COR-L47 (cell line): ENCODE measurements at regions not wholly inside any gene's neighbourhood (a gene's known extent, or its start where the extent isn't known, plus 50 kb on each side); places are given as distances from the start of the nearest gene placed in this dataset.
"Not testable (repeated sequence)": the region's sequence is repeated elsewhere in the genome, so short reads cannot be mapped to it uniquely, and the experiment has no call there.

ENCODE experiments used
- DNase-seq: peaks from one replicate; lab custom pipeline; 2025; lab: John Stamatoyannopoulos, UW

DNA sequence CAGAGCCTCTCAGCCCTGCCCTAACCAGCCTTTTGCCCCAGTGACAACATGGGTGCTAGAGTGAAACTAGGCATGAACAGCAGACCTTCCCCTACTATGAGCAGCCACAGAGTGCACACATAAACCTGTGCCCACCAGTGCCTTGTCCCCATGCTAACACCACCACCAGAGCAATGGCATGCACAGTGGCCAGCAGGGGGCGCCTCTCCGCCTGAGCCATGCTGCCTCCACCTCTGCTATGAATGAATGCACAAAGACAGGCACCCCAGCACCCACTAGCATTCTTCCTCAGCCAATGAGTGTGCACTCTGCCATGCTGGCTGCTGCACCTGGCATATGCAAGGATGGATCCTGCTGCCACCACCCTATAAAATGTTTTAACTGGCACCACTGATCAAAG lies 286.9 kb upstream of the FGF16 start:
- DNase-seq: no peak

DNA sequence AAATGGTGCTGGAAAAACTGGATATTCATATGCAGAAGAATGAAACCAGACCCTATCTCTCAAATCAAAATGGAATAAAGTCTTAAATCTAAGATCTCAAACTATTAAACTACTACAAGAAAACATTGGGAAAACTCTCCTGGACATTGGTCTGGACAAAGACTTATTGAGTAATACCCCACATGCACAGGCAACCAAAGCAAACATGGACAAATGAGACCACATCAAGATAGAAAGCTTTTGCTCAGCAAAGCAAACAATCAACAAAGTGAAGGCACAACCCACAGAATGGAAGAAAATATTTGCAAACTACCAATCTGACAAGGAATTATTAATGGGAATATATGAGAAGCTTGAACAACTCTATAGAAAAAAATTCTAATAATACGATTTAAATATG lies 284.4 kb upstream of the FGF16 start:
- no peak for DNase-seq

DNA sequence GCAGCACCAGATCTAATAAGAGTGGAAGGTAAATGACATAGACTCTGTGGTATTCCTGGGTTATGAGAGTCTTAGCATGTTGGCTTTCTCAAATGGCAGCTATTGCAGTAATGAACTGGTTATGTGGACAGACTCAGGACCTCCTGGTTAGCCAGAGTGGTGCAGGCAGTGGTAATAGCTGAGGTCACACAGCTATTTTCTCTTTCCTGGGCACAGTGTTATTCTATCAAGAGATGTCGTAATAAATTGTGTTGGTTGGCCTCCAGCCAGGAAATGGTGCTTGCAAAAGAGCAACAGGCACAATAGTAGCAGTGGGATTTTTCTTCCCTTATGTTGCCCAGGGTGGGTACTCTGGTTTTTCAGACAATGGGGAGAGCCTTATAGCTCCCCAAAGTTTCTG lies 279.2 kb upstream of the FGF16 start:
- no peak for DNase-seq

DNA sequence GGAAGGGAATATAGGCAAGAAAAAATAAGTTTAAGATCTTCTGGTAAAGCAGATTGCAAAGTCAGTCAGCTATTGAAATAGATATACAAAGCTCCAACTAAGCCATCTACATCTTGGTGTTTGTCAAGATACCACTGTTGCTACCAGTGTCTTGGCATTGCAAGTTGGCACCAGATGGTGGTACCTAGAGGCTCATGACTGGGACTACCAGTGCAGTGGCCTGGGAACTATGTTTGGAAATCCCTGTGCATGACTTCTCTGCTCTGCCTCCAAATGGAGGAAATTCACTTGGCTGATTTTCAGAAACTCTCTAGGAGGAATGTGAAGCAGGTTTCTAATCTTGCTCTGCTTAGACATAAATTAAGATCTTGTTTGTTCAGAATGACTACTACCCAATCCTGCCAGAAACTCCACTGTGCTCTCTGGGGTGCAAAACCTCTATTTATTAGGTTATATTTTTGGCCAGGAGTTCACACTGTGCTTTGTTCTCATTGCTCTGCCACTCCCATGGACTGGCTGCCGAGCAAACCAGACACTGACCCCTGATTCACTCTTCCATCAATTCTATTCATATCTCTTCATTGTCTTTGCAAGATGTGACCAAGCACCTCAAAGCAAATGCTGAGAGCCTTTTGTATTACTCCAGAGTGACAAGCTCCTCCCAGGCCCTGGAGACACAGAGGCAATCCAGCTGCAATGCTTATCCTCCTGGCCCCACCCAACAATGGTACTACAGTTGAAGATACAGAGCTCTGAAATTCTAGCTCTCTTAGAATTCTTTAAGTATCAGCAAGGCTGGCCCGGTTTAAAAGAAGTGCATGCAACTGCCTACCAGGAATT lies 272.3 kb upstream of the FGF16 start:
- DNase-seq: no peak

DNA sequence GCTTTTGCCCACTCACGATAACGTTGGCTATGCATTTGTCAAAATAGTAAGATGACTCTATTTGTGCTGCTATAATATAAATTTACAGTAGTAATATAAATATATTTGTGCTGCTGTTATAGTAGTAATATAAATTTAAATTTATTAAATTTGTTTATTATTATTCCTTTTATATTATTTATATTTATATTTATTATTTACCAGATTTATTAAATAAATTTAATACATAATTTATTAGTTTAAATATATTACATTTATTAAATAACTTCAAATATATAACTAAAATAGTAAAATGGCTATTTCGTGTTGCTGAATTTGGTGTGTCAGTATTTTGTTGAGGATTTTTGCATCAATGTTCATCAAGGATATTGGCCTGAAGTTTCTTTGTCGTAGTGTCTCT lies 246.5 kb upstream of the FGF16 start:
- DNase-seq: no peak

DNA sequence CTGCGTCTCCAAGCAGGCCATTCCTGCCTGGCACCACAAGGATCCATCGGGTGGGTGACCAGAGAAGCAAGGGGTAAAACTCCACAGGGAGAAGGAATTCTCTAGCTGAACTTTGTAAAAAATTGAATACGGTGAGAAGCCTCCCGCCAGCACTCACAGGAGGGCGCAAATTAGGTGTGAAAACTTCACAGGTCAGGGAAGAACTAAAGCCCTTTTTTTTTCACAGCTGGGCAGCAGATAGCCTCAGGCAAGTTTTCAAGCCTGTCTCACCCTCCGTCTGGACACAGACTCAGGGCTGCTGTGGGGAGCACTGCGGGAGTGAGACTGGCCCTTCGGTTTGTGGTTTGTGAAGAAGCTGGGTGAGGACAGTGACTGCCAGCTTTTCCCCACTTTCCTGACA lies 224.1 kb upstream of the FGF16 start:
- DNase-seq: no peak

DNA sequence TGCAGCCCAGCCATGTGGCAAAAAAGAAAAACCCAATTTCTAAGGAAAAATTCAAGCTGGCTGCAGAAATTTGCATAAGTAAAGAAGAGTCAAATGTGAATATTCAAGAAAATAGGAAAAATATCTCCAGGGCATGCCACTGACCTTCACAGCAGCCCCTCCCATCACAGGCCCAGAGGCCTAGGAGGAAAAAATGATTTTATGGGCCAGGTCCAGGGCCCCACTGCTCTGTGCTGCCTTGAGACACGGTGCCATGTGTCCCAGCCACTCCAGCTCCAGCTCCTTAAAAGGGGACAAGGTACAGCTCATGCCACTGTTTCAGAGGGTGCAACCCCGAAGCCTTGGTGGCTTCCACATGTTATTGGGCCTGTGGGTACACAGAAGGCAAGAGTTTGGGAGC lies 182.7 kb upstream of the FGF16 start:
- no peak for DNase-seq

DNA sequence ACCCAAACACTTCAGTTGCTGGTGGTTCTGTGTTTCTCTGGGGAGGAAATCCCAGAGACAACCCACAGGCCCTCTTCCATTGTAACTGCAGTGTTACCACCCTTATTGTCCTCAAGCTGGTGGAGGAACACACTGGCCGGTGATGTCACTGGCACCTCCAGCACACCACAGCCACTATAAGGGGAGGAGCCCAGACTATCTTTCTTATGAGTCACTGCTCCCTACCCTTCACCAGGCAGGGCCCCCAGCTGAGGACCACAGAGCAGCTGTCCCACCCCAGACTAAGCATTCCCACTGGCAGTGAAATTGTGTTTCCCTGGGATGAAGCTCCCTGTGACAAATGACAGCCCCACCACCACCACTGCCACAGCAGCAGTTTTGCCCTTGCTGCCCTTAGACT lies 171.8 kb upstream of the FGF16 start:
- no peak for DNase-seq

DNA sequence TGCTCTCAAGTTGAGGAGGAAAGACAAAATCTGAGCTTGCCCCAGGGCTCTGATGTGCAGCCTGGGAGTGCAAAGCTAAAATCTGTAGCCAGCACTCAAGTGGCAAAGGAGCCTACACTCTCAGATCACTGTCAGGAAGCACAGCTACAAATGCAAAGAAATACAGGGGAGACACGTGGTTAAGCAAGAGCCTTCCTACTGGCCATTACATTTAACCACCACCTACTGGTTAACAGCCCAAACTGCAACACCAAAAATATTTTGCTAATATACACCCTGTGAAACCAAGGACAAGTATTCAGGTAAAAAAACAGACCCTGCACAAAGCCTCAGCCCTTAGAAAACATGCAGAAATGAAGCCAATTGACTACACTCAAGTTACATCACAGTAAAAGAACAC lies 170.4 kb upstream of the FGF16 start:
- no peak for DNase-seq

DNA sequence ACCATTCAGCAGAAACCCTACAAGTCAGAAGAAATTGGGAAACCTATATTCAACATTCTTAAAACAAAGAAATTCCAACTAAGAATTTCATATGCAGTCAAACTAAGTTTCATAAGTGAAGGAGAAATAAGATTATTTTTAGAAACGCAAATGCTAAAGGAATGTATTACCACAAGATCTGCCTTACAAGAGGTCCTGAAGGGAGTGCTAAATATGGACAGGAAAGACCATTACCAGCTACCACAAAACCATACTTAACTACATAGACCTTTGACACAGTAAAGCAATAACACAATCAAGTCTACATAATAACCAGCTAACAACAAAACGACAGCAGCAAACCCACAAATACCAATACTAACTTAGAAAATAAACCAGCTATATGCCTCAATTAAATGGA lies 169.3 kb upstream of the FGF16 start:
- DNase-seq: no peak

DNA sequence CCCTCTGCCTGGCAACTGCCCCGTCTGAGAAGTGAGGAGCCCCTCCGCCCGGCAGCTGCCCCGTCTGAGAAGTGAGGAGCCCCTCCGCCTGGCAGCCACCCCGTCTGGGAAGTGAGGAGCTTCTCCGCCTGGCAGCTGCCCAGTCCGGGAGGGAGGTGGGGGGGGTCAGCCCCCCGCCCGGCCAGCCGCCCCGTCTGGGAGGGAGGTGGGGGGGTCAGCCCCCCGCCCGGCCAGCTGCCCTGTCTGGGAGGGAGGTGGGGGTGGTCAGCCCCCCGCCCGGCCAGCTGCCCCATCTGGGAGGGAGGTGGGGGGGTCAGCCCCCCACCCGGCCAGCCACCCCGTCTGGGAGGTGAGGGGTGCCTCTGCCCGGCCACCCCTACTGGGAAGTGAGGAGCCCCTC lies 167.8 kb upstream of the FGF16 start:
- not testable (repeated sequence) for DNase-seq

DNA sequence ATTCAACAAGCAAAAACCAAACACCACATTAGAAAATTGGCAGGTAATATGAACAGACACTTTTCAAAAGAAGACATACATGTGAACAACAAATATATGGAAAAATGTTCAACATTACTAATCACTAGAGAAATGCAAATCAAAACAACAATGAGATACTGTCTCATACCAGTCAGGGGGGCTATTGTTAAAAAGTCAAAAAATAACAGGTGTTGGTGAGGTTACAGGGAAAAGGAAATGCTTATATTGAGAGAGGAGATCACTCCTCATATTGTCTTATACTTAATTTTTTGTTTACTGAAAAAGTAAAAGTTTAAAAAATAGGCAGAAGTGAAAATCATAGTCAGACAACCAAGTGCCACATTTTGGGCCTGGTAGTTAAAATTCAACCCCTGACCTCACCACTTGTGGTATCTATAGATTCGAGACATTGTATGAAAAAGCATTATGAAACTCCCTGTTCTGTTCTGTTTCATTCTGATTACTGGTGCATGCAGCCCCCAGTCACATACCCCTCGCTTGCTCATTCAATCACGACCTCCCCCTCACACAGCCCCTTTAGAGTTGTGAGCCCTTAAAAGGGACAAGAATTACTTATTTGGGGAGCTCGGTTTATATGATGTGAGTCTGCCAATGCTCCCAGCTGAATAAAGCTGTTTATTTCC lies 153.7 kb upstream of the FGF16 start:
- no peak for DNase-seq

DNA sequence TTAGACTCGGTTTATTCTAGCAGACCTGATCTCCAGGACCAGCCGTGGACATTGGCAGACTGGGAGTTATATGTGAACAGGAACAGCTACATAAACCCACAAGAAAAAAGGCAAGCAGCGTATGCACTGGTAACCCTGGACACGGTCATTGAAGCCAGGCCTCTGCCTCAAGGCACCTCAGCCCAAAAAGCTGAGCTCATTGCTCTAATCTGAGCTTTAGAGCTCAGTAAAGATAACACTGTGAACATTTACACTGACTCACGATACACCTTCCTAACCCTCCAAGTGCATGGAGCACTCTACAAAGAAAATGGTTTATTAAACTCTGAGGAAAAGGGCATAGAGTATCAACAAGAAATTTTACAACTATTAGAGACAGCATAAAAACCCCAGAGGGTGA lies 148.9 kb upstream of the FGF16 start:
- no peak for DNase-seq

DNA sequence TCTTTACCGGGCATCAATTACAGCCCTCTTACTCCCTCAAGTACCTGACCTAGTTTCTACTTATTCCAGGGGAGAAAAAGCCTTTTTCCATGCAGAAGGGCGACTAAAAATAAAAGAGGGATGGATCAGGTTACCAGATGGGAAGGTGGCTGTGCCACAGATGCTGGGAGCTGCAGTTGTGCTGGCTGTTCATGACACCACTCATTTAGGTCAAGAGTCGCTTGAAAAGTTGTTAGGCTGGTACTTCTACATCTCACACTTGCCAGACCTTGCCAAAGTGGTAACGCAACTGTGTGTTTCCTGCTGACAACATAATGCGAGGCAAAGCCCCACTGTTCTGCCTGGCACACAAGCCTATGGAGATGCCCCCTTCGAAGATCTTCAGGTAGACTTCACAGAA lies 148.4 kb upstream of the FGF16 start:
- no peak for DNase-seq

DNA sequence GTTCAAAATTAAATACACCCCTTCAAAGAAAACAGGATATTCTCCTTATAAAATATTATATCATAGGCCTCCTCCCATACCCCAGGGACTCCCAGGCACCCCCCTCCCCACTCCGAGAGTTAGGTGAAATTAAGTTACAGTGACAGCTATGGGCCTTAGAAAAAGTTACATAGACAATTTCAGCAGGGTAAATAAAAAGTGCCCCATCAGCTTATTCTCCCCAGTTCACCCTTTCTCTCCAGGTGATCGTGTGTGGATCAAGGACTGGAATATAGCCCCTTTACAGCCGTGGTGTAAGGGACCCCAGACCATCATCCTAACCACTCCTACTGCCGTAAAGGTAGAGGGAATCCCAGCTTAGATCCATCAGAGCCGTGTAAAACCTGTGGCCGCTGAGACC lies 147.6 kb upstream of the FGF16 start:
- DNase-seq: no peak

DNA sequence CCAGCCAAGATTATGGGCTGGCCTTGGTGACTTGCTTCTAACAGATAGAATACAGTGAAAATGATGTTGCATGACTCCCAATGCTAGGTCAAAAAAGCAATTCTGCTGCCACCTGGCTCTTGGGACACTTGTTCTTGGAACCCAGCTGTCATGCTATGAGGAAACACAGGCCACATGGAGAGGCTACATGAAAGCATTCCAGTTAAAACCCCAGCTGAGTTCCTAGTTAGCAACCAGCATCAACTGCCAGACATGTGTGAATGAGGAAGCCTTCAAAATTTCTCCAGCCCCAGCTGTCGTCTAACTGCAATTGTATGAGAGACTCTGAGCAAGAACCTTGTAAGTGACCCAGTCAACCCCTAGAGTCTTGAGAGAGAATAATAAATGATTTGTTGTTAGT lies 105.2 kb upstream of the FGF16 start:
- DNase-seq: no peak

DNA sequence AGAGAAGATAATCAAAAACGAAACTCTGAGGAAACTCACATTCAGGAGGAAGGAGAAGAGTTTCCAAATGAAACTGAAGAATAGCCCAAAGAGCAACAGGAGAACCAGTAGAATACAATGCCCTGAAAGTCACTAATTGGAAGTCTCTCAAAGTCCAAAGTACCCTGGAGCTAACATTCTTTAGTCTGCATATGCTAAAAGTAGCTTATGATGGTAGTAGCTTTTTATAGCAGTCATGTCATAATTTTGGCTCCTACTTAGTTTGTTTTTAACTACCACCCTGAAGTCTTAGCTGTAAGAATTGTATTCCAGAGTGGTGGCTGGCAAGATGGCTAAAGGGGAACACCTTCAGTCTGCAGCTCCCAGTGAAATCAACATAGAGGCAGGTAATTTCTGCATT lies 100.3 kb upstream of the FGF16 start:
- DNase-seq: no peak

DNA sequence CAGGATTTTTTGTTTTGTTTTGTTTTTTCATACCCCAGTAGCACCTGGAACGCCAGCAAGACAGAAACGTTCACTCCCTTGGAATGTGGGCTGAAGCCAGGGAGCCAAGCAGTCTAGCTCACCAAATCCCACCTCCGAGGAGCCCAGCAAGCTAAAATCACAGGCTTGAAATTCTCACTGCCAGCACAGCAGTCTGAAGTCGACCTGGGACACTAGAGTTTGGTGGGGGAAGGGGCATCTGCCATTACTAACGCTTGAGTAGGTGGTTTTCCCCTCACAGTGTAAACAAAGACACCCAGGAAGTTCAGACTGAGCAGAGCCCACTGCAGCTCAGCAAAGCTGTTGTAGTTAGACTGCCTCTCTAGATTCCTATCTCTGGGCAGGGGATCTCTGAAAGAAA lies 99.6 kb upstream of the FGF16 start:
- DNase-seq: no peak

DNA sequence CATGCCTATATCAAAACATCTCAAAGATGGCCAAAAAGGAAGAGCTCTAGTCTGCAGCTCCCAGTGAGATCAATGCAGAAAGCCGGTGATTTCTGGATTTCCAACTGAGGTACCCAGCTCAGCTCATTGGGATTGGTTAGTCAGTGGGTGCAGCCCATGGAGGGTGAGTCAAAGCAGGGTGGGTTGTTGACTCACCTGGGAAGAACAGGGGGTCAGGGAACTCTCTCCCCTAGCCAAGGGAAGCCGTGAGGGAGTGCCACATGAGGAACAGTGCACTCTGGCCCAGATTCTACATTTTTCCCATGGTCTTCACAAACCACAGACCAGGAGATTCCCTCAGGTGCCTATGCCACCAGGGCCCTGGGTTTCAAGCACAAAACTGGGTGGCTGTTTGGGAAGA lies 57.3 kb upstream of the FGF16 start:
- no peak for DNase-seq

DNA sequence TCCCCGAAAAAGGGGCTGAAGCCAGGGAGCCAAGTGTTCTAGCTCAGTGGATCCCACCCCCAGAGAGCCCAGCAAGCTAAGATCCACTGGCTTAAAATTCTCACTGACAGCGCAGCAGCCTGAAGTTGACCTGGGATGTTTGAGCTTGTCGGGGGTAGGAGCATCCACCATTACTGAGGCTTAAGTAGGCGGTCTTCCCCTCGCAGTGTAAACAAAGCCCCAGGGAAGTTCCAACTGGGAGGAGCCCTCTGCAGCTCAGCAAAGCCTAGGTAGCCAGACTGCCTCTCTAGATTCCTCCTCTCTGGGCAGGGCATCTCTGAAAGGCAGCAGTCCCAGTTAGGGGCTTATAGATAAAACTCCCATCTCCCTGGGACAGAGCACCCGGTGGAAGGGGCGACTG lies 56.8 kb upstream of the FGF16 start:
- not testable (repeated sequence) for DNase-seq

DNA sequence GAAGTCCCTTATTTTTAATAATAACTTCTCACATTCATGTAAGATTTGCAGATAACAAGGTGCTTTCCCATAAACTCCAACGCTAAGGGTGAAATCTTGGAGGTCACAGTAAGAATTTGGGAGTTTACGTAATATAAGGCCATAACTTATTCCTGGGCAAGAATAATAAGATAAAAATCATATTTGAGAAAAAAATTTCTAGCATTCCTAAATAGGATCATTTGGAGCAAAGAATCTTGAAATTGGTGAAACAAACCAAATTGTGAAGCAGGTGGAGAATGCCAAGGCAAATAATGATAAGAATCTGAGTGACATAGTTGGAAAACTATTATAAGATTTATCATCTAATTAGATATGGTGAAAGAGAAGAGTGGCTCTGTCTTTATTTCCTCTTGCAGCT lies 50.4 kb upstream of the FGF16 start:
- no peak for DNase-seq
